ENCODE measurements at regions not wholly inside any gene's neighbourhood (a gene's known extent, or its start where the extent isn't known, plus 50 kb on each side); places are given as distances from the start of the nearest gene placed in this dataset.

DNA sequence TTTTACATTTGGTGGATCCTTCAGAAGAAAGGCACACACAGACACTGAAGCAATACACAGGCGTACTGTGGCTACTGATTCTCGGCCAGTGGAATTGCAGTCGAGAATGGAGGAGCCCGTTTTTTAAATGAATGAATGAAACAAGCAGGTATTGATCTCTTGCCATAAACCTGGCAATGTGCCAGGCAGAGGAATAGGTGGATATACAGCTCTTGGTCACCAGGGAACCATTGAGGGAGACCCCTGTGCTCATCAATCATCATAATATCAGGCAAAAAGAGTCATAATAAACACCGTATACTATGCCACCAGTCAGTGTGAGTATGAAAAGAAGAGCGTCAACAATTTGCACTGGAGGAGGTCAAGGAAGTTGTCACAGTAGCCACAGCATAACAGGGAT, 140.3 kb upstream of the FOXF1 start:
- no peak for FAIRE-seq
- ChIA-PET POLR2A (no interaction called here), CTCF (interaction anchor here (0.7 to 1.3 kb wide), 2 partner anchors 9 to 101 kb away, joined by 3 read pairs; no protein-coding TSS in a partner anchor)
- Histone ChIP-seq H3K4me3 (replicated peaks in 1 of 3; ENCODE audit: insufficient read depth in 1 of 3, low read depth in 1 of 3, low read length in 3 of 3) (no peak overlapping the region), H3K36me3 (ENCODE audit: control insufficient read depth in 2 of 2, extremely low read depth in 1 of 2, insufficient read depth in 2 of 2, low read length in 2 of 2) (no peaks in the 10 kb centered on the region), H2AFZ (ENCODE audit: low read depth, low read length) (no peak overlapping the region), H3K9ac (replicated peaks; ENCODE audit: extremely low read depth, insufficient read depth, low read length) (no peak overlapping the region), H3K4me1 (ENCODE audit: control insufficient read depth, extremely low read depth, insufficient read depth, low read length) (no peaks in the 10 kb centered on the region), H3K27ac (ENCODE audit: insufficient read depth, low read depth, low read length) (no peak overlapping the region), H3K79me2 (ENCODE audit: control insufficient read depth, insufficient read depth, low read length) (no peaks in the 10 kb centered on the region), H3K9me3 (replicated peaks; ENCODE audit: control insufficient read depth, insufficient read depth, low read length) (no peaks in the 10 kb centered on the region), H4K20me1 (replicated peaks; ENCODE audit: control insufficient read depth, extremely low read depth, insufficient read depth, low read length) (no peaks in the 10 kb centered on the region), H3K9me1 (replicated peaks; ENCODE audit: control insufficient read depth, extremely low read depth, insufficient read depth, low read length) (no peaks in the 10 kb centered on the region), H3K27me3 (ENCODE audit: control insufficient read depth in 2 of 2, insufficient read depth in 2 of 2, low read length in 2 of 2) (peaks cover 0 to 2% of the 10 kb centered on the region in 2 experiments), H3K4me2 (ENCODE audit: insufficient read depth, low read length) (no peak overlapping the region)
- no peak for DNase-seq (ENCODE audit: low read depth, low spot score)
- dilution Hi-C loops (cut with MboI; ENCODE audit: extremely low pct_ligation_motif_present, low sequenced_read_pairs), result no loop called here
- no TSS peak for BruUV-seq (replicated peaks)
- intact Hi-C loops (cut with micrococcal nuclease), result no loop called here
- TF ChIP-seq JUN (IDR thresholded peaks at IDR 0.05; ENCODE audit: borderline replicate concordance, insufficient read depth, insufficient read length, low read depth), result no peak
- TF ChIP-seq, protein P1, sequence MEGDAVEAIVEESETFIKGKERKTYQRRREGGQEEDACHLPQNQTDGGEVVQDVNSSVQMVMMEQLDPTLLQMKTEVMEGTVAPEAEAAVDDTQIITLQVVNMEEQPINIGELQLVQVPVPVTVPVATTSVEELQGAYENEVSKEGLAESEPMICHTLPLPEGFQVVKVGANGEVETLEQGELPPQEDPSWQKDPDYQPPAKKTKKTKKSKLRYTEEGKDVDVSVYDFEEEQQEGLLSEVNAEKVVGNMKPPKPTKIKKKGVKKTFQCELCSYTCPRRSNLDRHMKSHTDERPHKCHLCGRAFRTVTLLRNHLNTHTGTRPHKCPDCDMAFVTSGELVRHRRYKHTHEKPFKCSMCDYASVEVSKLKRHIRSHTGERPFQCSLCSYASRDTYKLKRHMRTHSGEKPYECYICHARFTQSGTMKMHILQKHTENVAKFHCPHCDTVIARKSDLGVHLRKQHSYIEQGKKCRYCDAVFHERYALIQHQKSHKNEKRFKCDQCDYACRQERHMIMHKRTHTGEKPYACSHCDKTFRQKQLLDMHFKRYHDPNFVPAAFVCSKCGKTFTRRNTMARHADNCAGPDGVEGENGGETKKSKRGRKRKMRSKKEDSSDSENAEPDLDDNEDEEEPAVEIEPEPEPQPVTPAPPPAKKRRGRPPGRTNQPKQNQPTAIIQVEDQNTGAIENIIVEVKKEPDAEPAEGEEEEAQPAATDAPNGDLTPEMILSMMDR (IDR thresholded peaks at IDR 0.05; ENCODE audit: extremely low read depth in 1 of 2, insufficient read depth in 1 of 2, low read depth in 1 of 2, low read length in 2 of 2), result no peak
- no peak for TF ChIP-seq MYC (IDR thresholded peaks at IDR 0.05; ENCODE audit: low read depth, low read length)
- TF ChIP-seq POLR2A (IDR thresholded peaks at IDR 0.05; ENCODE audit: low read depth, low read length), result no peak
- no peak for TF ChIP-seq MAX (IDR thresholded peaks at IDR 0.05; ENCODE audit: insufficient read depth, insufficient read length)
- no peak for TF ChIP-seq GATA2 (IDR thresholded peaks at IDR 0.05; ENCODE audit: insufficient read depth, insufficient read length, low read depth, low read length)
- no peak for TF ChIP-seq EZH2 (IDR thresholded peaks at IDR 0.05; ENCODE audit: borderline replicate concordance, low read depth, low read length, severe bottlenecking)
- no peak for TF ChIP-seq FOS (IDR thresholded peaks at IDR 0.05; ENCODE audit: borderline replicate concordance, insufficient read depth, low read length)
- TF ChIP-seq POLR2AphosphoS5 (IDR thresholded peaks at IDR 0.05; ENCODE audit: insufficient read depth, low read depth, low read length), result no peak

All from endothelial cell of umbilical vein (primary cell).